ENCODE measurements at regions not wholly inside any gene's neighbourhood (a gene's known extent, or its start where the extent isn't known, plus 50 kb on each side); places are given as distances from the start of the nearest gene placed in this dataset.

DNA sequence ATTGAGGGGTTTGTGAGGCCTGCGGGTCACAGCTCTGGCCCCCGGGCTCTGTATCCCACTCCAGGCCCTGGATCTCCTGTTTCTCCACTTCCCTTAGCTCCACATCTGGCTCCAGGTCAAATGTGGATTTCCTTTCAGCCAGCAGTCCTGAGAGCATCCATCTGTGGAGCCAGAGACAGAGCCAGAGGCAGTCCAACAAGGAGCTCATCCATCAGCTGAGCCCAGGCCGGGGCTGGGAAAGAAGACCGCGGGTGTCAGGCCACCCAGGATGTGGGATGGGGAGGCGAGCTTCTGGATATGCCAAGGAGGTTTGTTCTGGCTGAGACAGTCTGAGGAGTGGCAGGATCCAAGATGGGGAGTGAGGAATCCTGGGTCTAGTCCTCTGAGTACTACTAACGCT is 91.7 kb downstream of the EFNB1 start:
- Histone ChIP-seq H3K27me3 (ENCODE audit: insufficient read depth, low read length) (no peaks in the 10 kb centered on the region), H3K27ac (ENCODE audit: low read depth, low read length) (no peak overlapping the region), H3K4me3 (ENCODE audit: low read depth, low read length) (no peak overlapping the region), H2AFZ (ENCODE audit: low read length, unreplicated experiment) (no peak overlapping the region), H3K36me3 (ENCODE audit: insufficient read depth, low read length) (no peaks in the 10 kb centered on the region), H3K4me1 (ENCODE audit: control insufficient read depth, insufficient read depth, low read length, unreplicated experiment) (no peaks in the 10 kb centered on the region), H3K79me2 (ENCODE audit: control insufficient read depth, insufficient read depth, low read length, unreplicated experiment) (no peaks in the 10 kb centered on the region)

DNA sequence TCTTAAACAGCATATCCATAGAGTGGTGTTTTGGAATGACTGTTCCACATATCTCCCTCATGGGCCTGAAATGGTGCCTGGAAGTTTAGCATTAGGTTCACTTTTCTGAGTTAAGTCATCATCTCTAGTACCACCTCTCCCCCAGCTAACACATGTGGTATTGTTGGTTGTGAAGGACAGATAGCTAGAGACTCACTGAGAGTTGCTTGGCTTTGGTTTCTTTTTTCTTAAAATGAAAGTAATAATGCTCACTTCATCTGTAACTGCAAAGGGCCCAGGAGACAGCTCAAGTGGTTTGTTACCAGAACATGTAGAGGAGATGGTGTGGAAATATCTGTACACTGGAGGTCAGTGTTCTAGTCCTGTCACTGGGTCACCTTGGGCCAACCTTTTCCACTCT is 90.9 kb downstream of the EFNB1 start:
- H3K27ac ChIP-seq (ENCODE audit: low read depth, low read length), result no peak overlapping the region
- no peaks in the 10 kb centered on the region for H3K79me2 ChIP-seq (ENCODE audit: control insufficient read depth, insufficient read depth, low read length, unreplicated experiment)
- H3K4me3 ChIP-seq (ENCODE audit: low read depth, low read length), result no peak overlapping the region
- H2AFZ ChIP-seq (ENCODE audit: low read length, unreplicated experiment), result no peak overlapping the region
- H3K4me1 ChIP-seq (ENCODE audit: control insufficient read depth, insufficient read depth, low read length, unreplicated experiment), result no peaks in the 10 kb centered on the region
- H3K36me3 ChIP-seq (ENCODE audit: insufficient read depth, low read length), result no peaks in the 10 kb centered on the region
- no peaks in the 10 kb centered on the region for H3K27me3 ChIP-seq (ENCODE audit: insufficient read depth, low read length)

DNA sequence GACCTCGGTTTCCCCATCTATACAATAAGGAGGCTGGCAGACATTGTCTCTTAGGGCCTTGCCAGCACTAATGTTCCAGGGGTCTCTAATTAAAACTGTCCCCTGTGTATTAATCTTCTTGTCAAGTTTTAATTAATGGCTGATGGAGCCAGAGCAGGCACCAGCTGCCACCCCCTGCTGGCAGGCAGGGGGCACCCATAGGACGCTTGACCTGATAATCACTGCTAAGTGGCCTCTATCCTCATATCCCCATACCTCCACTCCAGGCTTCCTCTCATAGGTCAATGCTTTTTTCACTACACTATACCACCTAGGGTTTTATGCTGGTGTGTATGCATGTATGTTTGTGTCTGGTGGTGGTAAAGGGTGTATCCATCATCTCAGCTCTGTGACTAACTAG is 89.4 kb downstream of the EFNB1 start:
- Histone ChIP-seq H3K27ac (ENCODE audit: low read depth, low read length) (no peak overlapping the region), H3K79me2 (ENCODE audit: control insufficient read depth, insufficient read depth, low read length, unreplicated experiment) (no peaks in the 10 kb centered on the region), H2AFZ (ENCODE audit: low read length, unreplicated experiment) (no peak overlapping the region), H3K4me1 (ENCODE audit: control insufficient read depth, insufficient read depth, low read length, unreplicated experiment) (no peaks in the 10 kb centered on the region), H3K4me3 (ENCODE audit: low read depth, low read length) (no peak overlapping the region), H3K36me3 (ENCODE audit: insufficient read depth, low read length) (no peaks in the 10 kb centered on the region), H3K27me3 (ENCODE audit: insufficient read depth, low read length) (no peaks in the 10 kb centered on the region)

DNA sequence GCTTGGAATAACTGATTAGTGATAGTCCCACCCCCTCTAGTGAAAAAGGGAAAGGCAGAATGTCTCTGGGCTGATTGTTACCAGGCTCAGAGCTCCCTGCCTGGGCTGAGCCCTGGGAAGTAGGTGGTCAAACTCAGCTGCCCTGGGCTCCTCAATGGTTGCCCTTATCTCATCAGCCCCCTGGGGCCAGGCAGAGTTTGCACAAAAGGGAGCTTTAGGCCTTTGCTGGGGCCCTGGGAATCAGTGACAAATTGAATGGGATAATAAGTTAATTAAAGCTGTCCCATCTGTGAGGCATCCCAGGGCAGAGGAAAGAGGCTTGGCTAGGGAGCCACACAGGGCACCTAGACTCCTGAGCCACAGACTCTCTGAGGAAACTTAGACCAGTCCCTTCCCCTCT is 89.0 kb downstream of the EFNB1 start:
- no peaks in the 10 kb centered on the region for H3K79me2 ChIP-seq (ENCODE audit: control insufficient read depth, insufficient read depth, low read length, unreplicated experiment)
- H3K27me3 ChIP-seq (ENCODE audit: insufficient read depth, low read length), result no peaks in the 10 kb centered on the region
- no peaks in the 10 kb centered on the region for H3K4me1 ChIP-seq (ENCODE audit: control insufficient read depth, insufficient read depth, low read length, unreplicated experiment)
- no peak overlapping the region for H2AFZ ChIP-seq (ENCODE audit: low read length, unreplicated experiment)
- H3K27ac ChIP-seq (ENCODE audit: low read depth, low read length), result no peak overlapping the region
- H3K4me3 ChIP-seq (ENCODE audit: low read depth, low read length), result no peak overlapping the region
- no peaks in the 10 kb centered on the region for H3K36me3 ChIP-seq (ENCODE audit: insufficient read depth, low read length)

DNA sequence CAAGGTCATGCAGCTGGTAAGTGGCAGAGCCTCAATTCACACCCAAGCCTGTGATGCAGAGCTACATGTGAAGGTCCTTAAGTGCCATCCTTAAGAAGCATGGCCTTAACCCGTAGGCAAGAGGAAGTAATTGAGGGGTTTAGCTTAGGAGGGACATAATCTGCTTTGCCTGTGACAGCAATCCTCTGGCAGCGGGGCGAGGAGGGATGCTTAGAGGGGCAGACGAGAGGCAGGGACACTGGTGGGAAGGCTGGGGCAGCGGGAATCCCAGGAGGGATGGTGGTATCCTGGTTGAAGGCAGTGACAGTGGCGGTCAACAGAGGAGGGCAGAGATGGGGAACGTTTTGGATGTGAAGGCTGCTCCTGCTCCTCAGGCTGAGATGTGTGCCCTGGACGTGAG is 88.1 kb downstream of the EFNB1 start:
- Histone ChIP-seq H3K27me3 (ENCODE audit: insufficient read depth, low read length) (no peaks in the 10 kb centered on the region), H3K4me1 (ENCODE audit: control insufficient read depth, insufficient read depth, low read length, unreplicated experiment) (no peaks in the 10 kb centered on the region), H3K79me2 (ENCODE audit: control insufficient read depth, insufficient read depth, low read length, unreplicated experiment) (no peaks in the 10 kb centered on the region)

DNA sequence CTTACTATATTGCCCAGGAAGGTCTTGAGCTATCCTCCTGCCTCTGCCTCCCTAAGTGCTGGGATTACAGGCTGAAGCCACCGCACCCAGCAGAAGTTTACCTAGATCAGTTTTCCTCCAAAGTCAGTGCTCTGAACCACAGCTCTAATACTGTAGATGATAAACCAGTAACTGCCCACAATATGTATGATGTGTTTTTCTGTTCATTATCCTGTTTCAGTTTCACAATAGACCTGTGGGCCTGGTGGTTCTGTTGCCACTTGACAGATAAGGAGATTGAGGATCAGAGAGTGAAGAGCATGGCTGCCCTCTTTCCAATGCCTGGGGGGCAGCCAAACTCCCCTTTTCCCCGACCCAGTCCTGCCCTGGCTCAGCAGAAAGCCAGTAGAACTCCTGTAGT is 87.0 kb downstream of the EFNB1 start:
- Histone ChIP-seq H2AFZ (ENCODE audit: low read length, unreplicated experiment) (no peak overlapping the region), H3K36me3 (ENCODE audit: insufficient read depth, low read length) (no peaks in the 10 kb centered on the region), H3K27me3 (ENCODE audit: insufficient read depth, low read length) (no peaks in the 10 kb centered on the region), H3K4me1 (ENCODE audit: control insufficient read depth, insufficient read depth, low read length, unreplicated experiment) (no peaks in the 10 kb centered on the region), H3K27ac (ENCODE audit: low read depth, low read length) (no peak overlapping the region), H3K4me3 (ENCODE audit: low read depth, low read length) (no peak overlapping the region), H3K79me2 (ENCODE audit: control insufficient read depth, insufficient read depth, low read length, unreplicated experiment) (no peaks in the 10 kb centered on the region)

More for the DNA sequence above, 88.1 kb downstream of the EFNB1 start:
- H3K36me3 ChIP-seq (ENCODE audit: insufficient read depth, low read length), result no peaks in the 10 kb centered on the region
- H3K27ac ChIP-seq (ENCODE audit: low read depth, low read length), result no peak overlapping the region
- H3K4me3 ChIP-seq (ENCODE audit: low read depth, low read length), result no peak overlapping the region
- H2AFZ ChIP-seq (ENCODE audit: low read length, unreplicated experiment), result no peak overlapping the region

DNA sequence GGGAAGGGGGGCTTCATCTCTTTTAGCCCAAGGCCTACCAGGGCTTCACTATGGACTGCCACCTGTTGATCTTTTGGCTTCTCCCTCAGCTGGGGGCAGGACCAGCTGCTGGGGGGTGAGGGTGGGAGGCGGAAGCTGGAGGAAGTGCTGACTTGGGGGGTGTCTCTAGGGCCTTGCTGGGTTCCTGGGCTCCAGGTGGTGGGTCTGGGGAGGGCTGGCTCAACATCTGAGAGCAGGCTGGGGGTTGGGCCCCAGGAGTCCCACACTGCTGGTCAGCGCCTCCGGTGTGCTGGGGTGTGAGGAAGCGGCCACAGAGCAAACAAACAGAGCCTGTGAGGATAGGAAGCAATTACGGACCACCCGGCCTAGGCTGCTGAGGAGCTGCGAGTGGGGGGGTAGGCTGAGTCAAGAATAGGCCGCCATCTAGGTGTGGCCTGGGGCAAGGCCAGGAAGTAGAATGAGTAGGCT is 85.7 kb downstream of the EFNB1 start:
- Histone ChIP-seq H2AFZ (ENCODE audit: low read length, unreplicated experiment) (no peak overlapping the region), H3K27ac (ENCODE audit: low read depth, low read length) (no peak overlapping the region), H3K36me3 (ENCODE audit: insufficient read depth, low read length) (no peaks in the 10 kb centered on the region), H3K27me3 (ENCODE audit: insufficient read depth, low read length) (no peaks in the 10 kb centered on the region), H3K4me1 (ENCODE audit: control insufficient read depth, insufficient read depth, low read length, unreplicated experiment) (no peaks in the 10 kb centered on the region), H3K4me3 (ENCODE audit: low read depth, low read length) (no peak overlapping the region), H3K79me2 (ENCODE audit: control insufficient read depth, insufficient read depth, low read length, unreplicated experiment) (no peaks in the 10 kb centered on the region)

DNA sequence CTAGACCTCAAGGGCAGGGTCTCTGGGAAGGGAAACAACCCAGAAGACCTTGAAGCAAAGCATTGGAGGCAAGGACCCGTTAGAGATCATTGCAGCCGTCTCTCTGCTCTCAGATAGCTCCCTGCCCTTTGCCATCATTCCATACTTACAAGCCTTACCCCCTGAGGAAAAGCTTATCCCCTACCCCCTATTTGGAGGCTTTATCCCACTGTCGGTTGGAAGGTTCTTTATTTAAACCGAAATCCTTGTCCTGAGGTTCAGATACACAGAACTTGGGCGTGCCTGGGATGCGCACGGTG is 84.4 kb downstream of the EFNB1 start:
- H3K4me3 ChIP-seq (ENCODE audit: low read depth, low read length), result no peak overlapping the region
- no peaks in the 10 kb centered on the region for H3K27me3 ChIP-seq (ENCODE audit: insufficient read depth, low read length)
- no peaks in the 10 kb centered on the region for H3K79me2 ChIP-seq (ENCODE audit: control insufficient read depth, insufficient read depth, low read length, unreplicated experiment)
- no peak overlapping the region for H3K27ac ChIP-seq (ENCODE audit: low read depth, low read length)
- no peak overlapping the region for H2AFZ ChIP-seq (ENCODE audit: low read length, unreplicated experiment)
- H3K36me3 ChIP-seq (ENCODE audit: insufficient read depth, low read length), result no peaks in the 10 kb centered on the region
- H3K4me1 ChIP-seq (ENCODE audit: control insufficient read depth, insufficient read depth, low read length, unreplicated experiment), result no peaks in the 10 kb centered on the region

DNA sequence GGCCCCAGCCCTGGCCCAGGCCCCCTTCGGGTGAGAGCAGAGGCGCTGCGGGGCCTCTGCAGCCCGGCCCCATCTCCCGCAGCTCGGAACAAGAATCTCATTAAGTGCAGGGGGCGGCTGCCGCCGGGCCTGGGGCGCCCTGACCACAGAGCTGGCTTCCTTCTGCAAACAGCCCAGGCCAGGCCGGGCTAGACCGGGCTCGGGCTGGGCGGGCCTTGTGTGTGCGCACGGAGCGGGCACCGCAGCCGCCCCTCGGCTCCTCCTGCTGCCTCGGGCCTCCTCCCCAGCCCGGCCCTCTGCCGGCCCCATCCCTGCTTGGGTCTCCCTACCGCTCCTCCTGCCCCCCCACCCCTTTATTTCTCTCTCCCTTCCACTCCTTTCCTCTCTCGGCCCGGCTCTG is 83.3 kb downstream of the EFNB1 start:
- Histone ChIP-seq H2AFZ (ENCODE audit: low read length, unreplicated experiment) (no peak overlapping the region), H3K4me3 (ENCODE audit: low read depth, low read length) (no peak overlapping the region), H3K27me3 (ENCODE audit: insufficient read depth, low read length) (no peaks in the 10 kb centered on the region), H3K79me2 (ENCODE audit: control insufficient read depth, insufficient read depth, low read length, unreplicated experiment) (no peaks in the 10 kb centered on the region), H3K4me1 (ENCODE audit: control insufficient read depth, insufficient read depth, low read length, unreplicated experiment) (no peaks in the 10 kb centered on the region), H3K36me3 (ENCODE audit: insufficient read depth, low read length) (no peaks in the 10 kb centered on the region), H3K27ac (ENCODE audit: low read depth, low read length) (no peak overlapping the region)

DNA sequence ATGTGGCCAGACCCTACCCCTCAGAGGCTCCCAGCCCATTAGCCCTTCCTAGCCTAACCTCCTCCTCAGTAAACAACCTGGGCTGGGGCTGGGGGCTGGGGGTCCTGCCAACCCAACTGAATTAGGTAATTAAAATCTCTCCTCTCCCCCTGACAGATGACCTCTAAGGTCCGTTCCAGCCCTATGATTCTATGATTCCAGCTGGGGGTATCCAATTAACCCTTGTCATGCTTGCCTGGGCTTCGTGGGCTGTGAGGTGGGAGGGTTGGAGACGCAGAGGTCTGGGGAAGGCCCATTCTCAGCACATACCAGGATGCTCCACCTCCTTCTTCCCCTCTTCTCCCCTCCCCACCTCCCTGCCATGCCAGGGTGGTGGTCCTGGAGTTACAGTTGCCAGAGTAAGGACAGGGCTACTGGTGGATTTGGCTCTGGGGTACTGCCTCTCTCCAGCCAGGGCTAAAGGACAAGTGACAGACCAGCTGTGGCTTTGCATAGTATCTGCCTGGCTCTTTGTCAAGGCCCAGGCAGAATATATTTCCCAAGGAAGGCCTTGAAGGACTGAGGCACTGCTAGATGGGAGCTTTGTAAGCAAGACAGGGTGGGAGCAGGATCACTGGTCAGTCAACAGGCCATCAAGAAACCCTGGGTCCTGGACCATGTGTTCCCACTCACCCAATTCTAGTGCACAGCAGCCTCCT is 82.1 kb downstream of the EFNB1 start:
- H3K36me3 ChIP-seq (ENCODE audit: insufficient read depth, low read length), result no peaks in the 10 kb centered on the region
- no peak overlapping the region for H2AFZ ChIP-seq (ENCODE audit: low read length, unreplicated experiment)
- no peaks in the 10 kb centered on the region for H3K4me1 ChIP-seq (ENCODE audit: control insufficient read depth, insufficient read depth, low read length, unreplicated experiment)
- no peaks in the 10 kb centered on the region for H3K79me2 ChIP-seq (ENCODE audit: control insufficient read depth, insufficient read depth, low read length, unreplicated experiment)
- H3K4me3 ChIP-seq (ENCODE audit: low read depth, low read length), result no peak overlapping the region
- no peak overlapping the region for H3K27ac ChIP-seq (ENCODE audit: low read depth, low read length)
- H3K27me3 ChIP-seq (ENCODE audit: insufficient read depth, low read length), result no peaks in the 10 kb centered on the region

DNA sequence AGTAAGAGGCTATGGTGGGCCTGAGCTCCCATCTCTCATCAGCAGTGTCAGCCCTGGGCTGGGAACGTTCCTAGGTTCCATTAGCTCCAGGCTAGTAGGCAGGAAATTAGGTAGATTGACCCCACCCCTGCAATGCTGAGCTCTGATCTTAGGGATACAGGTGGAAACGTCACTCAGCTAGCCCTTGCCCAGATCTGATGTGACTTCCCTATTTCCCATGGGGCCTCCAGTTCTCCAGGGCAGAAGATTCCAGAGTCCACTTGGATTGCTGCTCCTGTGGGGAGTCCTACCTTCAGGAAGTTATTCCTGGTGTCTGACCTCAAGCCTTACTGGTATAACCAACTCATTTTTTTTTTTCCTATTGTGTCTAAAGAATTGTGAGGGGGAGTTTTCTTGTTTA is 81.1 kb downstream of the EFNB1 start:
- H2AFZ ChIP-seq (ENCODE audit: low read length, unreplicated experiment), result no peak overlapping the region
- no peak overlapping the region for H3K27ac ChIP-seq (ENCODE audit: low read depth, low read length)
- no peaks in the 10 kb centered on the region for H3K4me1 ChIP-seq (ENCODE audit: control insufficient read depth, insufficient read depth, low read length, unreplicated experiment)
- H3K36me3 ChIP-seq (ENCODE audit: insufficient read depth, low read length), result no peaks in the 10 kb centered on the region
- no peaks in the 10 kb centered on the region for H3K79me2 ChIP-seq (ENCODE audit: control insufficient read depth, insufficient read depth, low read length, unreplicated experiment)
- H3K27me3 ChIP-seq (ENCODE audit: insufficient read depth, low read length), result no peaks in the 10 kb centered on the region
- no peak overlapping the region for H3K4me3 ChIP-seq (ENCODE audit: low read depth, low read length)
